ENCODE measurements at regions not wholly inside any gene's neighbourhood (a gene's known extent, or its start where the extent isn't known, plus 50 kb on each side); places are given as distances from the start of the nearest gene placed in this dataset.

- H3K27ac ChIP-seq, result no peak overlapping the region
- no peak for TF ChIP-seq ZFX (IDR thresholded peaks at IDR 0.05; ENCODE audit: borderline replicate concordance)
- TF ChIP-seq, protein P1, sequence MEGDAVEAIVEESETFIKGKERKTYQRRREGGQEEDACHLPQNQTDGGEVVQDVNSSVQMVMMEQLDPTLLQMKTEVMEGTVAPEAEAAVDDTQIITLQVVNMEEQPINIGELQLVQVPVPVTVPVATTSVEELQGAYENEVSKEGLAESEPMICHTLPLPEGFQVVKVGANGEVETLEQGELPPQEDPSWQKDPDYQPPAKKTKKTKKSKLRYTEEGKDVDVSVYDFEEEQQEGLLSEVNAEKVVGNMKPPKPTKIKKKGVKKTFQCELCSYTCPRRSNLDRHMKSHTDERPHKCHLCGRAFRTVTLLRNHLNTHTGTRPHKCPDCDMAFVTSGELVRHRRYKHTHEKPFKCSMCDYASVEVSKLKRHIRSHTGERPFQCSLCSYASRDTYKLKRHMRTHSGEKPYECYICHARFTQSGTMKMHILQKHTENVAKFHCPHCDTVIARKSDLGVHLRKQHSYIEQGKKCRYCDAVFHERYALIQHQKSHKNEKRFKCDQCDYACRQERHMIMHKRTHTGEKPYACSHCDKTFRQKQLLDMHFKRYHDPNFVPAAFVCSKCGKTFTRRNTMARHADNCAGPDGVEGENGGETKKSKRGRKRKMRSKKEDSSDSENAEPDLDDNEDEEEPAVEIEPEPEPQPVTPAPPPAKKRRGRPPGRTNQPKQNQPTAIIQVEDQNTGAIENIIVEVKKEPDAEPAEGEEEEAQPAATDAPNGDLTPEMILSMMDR (IDR thresholded peaks at IDR 0.05), result no peak
Measured at GRCh38 chr5:29412979-29413378, 1780.5 kb upstream of the CDH6 start.

- no peak overlapping the region for H3K27ac ChIP-seq
- TF ChIP-seq, protein P1 (IDR thresholded peaks at IDR 0.05), result no peak
- TF ChIP-seq ZFX (IDR thresholded peaks at IDR 0.05; ENCODE audit: borderline replicate concordance), result no peak
Measured at GRCh38 chr5:29402270-29402669, 1791.2 kb upstream of the CDH6 start.

GRCh38 chr5:29389993-29390392 lies 1803.5 kb upstream of the CDH6 start:
- H3K27ac ChIP-seq, result no peak overlapping the region
- TF ChIP-seq ZFX (IDR thresholded peaks at IDR 0.05; ENCODE audit: borderline replicate concordance), result no peak
- TF ChIP-seq, protein P1 (IDR thresholded peaks at IDR 0.05), result no peak

GRCh38 chr5:29387384-29387783 lies 1806.1 kb upstream of the CDH6 start:
- no peak for TF ChIP-seq ZFX (IDR thresholded peaks at IDR 0.05; ENCODE audit: borderline replicate concordance)
- TF ChIP-seq, protein P1 (IDR thresholded peaks at IDR 0.05), result no peak

DNA sequence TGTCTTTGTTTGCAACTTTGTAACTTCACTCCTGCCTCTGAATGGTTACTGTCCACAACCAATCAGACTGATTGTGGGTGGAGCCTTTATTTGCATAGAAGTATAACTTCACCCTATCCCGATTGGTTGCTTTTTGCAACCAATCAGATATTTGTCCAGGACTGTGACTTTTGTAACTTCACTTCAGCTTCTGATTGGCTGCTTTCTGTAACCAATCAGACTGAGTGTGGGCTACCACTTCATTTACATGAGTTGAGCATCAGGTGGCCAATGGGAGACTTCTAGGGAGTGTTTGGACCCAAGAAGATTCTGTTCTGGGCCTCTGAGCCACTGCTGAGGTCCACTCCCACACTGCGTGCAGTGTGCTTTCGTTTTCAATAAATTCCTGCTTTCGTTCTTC lies 1810.7 kb upstream of the CDH6 start:
- TF ChIP-seq ZFX (IDR thresholded peaks at IDR 0.05; ENCODE audit: borderline replicate concordance), result no peak
- peak overlapping the region; percentile 1; the same call in 1 of the 2 replicates for H3K27ac ChIP-seq

More at GRCh38 chr5:29387384-29387783, 1806.1 kb upstream of the CDH6 start:
- no peak overlapping the region for H3K27ac ChIP-seq

GRCh38 chr5:29380029-29380428 lies 1813.5 kb upstream of the CDH6 start:
- no peak for TF ChIP-seq ZFX (IDR thresholded peaks at IDR 0.05; ENCODE audit: borderline replicate concordance)
- TF ChIP-seq, protein P1 (IDR thresholded peaks at IDR 0.05), result no peak
- peak overlapping the region; percentile 60 for H3K27ac ChIP-seq

- TF ChIP-seq, protein P1 (IDR thresholded peaks at IDR 0.05), result no peak
- TF ChIP-seq ZFX (IDR thresholded peaks at IDR 0.05; ENCODE audit: borderline replicate concordance), result no peak
- H3K27ac ChIP-seq, result peak overlapping the region; percentile 60
Measured at GRCh38 chr5:29379619-29380018, 1813.9 kb upstream of the CDH6 start.

- H3K27ac ChIP-seq, result no peak overlapping the region
- TF ChIP-seq ZFX (IDR thresholded peaks at IDR 0.05; ENCODE audit: borderline replicate concordance), result no peak
- TF ChIP-seq, protein P1 (IDR thresholded peaks at IDR 0.05), result no peak
Measured at GRCh38 chr5:29378104-29378503, 1815.4 kb upstream of the CDH6 start.
